NB4 (cell line): ENCODE measurements at regions not wholly inside any gene's neighbourhood (a gene's known extent, or its start where the extent isn't known, plus 50 kb on each side); places are given as distances from the start of the nearest gene placed in this dataset.

Experiments
- DNase-seq: peaks from one replicate; pipeline ENCODE4 v3.0.0; 2010; ENCODE audit warnings: low read depth
- H3K4me3 ChIP-seq: one replicate; pipeline ENCODE4 v1.5.1; 2011; ENCODE audit warnings: mild to moderate bottlenecking, low read depth, low read length, moderate library complexity
- MYC ChIP-seq: IDR thresholded peaks from 2 replicates; pipeline ENCODE4 v1.6.1; 2011; ENCODE audit warnings: low read depth, low read length
- POLR2A ChIP-seq: IDR thresholded peaks from 2 replicates; pipeline ENCODE4 v1.6.1; 2011; ENCODE audit warnings: mild to moderate bottlenecking; ENCODE audit not compliant: insufficient read length; ENCODE audit errors: extremely low read depth
- TF ChIP-seq, protein P1 (sequence below): IDR thresholded peaks from one replicate; pipeline ENCODE4 v1.5.1; 2012; ENCODE audit warnings: low read depth, low read length
- TF ChIP-seq, protein P2 (sequence below): IDR thresholded peaks from 2 replicates; pipeline ENCODE4 v1.6.1; 2011; ENCODE audit warnings: low read depth, low read length

DNA sequence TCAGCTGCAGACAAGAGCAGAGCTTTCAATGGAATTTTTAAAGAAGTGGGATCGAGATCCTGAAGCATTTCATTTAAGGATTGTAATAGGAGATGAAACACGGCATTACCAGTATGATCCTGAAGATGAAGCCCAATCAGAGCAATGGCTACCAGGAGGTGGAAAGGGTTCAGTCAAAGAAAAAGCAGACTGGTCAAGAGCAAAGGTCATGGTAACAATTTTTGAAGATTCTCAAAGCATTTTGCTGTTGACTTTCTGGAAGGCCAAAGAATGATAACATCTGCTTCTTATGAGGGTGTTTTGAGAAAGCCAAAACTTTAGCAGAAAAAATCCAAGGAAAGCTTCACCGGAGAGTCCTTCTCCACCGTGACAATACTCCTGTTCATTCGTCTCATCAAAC lies 204.3 kb upstream of the EEA1 start:
- H3K4me3 ChIP-seq, result no peak overlapping the region
- no peak for DNase-seq
- TF ChIP-seq MYC (no peak), POLR2A (no peak)
- TF ChIP-seq, protein P1, sequence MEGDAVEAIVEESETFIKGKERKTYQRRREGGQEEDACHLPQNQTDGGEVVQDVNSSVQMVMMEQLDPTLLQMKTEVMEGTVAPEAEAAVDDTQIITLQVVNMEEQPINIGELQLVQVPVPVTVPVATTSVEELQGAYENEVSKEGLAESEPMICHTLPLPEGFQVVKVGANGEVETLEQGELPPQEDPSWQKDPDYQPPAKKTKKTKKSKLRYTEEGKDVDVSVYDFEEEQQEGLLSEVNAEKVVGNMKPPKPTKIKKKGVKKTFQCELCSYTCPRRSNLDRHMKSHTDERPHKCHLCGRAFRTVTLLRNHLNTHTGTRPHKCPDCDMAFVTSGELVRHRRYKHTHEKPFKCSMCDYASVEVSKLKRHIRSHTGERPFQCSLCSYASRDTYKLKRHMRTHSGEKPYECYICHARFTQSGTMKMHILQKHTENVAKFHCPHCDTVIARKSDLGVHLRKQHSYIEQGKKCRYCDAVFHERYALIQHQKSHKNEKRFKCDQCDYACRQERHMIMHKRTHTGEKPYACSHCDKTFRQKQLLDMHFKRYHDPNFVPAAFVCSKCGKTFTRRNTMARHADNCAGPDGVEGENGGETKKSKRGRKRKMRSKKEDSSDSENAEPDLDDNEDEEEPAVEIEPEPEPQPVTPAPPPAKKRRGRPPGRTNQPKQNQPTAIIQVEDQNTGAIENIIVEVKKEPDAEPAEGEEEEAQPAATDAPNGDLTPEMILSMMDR, result no peak
- TF ChIP-seq, protein P2, sequence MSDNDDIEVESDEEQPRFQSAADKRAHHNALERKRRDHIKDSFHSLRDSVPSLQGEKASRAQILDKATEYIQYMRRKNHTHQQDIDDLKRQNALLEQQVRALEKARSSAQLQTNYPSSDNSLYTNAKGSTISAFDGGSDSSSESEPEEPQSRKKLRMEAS, result no peak

DNA sequence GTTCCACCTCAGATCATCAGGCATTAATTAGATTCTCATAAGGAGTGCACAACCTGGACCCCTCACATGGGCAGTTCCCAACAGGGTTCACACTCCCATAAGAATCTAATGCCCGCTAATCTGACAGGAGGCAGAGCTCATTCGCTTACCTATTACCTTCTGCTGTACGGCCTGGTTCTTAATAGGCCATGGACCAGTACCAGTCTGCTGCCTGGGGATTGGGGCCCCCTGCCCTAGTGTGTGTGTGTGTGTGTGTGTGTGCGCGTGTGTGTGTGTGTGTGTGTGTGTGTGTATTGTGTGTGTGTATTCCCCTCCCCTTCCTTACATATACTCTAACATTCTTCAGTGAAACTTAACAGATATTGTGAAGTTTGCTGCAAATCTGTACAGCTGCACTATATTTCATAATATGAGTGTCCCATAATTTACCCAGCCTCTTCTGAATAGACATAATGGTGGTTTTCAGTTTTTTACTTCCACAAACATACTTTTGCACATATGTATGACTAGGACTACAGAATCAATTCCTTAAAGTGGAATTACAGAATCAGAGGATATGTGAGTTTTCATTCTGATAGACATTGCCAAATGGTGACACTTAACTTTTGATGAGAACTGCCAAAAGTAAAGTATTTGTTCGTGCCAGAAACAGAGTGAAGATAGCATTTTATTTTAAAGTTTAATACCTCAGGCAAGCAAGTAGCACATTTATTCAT lies 205.2 kb upstream of the EEA1 start:
- no peak for DNase-seq
- TF ChIP-seq MYC (no peak), POLR2A (no peak)
- TF ChIP-seq, protein P2, result no peak
- TF ChIP-seq, protein P1, result no peak
- no peak overlapping the region for H3K4me3 ChIP-seq

DNA sequence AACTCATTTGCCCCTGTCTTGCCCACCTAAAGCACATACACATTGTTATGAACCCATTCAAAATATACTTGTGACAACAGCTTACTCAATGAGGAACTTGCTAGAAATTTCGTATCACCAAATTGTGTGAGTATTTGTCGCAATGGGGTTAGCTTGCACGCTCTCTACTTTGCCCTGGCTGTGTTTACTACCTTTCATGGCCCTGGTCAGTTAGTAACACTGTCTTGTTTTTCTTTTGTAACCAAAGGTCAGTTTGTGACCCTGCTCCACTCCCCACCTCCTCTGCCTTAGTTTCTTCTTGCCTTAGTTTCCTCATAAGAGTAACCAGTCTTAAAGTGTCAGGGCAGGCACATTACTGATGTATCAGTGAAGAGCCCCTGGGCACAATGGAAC lies 205.8 kb upstream of the EEA1 start:
- no peak overlapping the region for H3K4me3 ChIP-seq

DNA sequence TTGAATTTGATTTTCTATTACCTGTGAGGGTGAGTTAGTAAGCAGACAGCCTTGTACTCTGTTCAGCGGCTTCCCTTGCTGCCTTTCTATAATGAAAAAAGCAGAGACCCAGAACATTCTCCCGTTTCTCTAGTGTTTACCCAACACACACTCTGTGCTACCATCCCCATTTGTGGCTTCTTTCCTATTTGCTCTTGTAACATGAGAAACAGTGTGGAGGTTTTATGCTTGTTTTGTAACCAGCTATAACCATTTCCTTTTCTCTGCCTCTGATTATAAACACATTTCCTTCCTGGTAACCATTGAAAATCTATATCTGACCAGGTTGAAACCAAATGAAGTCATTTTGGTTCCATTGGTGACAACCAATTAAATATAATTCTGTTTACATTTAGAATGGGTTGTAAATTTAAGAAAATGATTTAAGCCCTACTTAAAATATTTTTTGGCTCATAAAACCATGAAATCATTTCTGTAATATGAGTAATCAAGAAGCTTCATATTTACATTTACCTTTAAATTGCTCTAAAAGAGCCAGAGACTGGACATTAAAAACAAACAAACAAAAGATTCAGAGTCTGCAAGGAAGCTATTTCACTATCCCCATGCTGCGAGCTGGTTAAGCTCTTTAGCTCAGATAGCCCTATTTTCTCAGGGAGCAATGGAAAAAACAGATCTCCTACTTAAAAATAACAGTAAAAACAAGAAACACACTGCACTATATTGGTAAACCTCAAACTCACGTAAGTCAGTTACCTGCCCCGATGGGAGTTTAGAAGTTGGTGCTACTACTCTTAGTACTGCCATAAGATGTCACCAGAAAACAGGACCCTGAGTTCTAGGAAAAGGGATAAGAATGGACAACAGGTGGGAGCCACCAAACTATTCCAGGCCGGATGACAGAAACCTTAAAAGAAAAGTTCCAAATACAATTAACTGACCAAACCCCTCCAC lies 206.5 kb upstream of the EEA1 start:
- H3K4me3 ChIP-seq, result no peak overlapping the region
- DNase-seq, result peak; percentile 74

More for the DNA sequence above, 205.8 kb upstream of the EEA1 start:
- peak; percentile 44 for DNase-seq
- TF ChIP-seq POLR2A (no peak), MYC (no peak)
- TF ChIP-seq, protein P1, result no peak
- TF ChIP-seq, protein P2, result no peak

DNA sequence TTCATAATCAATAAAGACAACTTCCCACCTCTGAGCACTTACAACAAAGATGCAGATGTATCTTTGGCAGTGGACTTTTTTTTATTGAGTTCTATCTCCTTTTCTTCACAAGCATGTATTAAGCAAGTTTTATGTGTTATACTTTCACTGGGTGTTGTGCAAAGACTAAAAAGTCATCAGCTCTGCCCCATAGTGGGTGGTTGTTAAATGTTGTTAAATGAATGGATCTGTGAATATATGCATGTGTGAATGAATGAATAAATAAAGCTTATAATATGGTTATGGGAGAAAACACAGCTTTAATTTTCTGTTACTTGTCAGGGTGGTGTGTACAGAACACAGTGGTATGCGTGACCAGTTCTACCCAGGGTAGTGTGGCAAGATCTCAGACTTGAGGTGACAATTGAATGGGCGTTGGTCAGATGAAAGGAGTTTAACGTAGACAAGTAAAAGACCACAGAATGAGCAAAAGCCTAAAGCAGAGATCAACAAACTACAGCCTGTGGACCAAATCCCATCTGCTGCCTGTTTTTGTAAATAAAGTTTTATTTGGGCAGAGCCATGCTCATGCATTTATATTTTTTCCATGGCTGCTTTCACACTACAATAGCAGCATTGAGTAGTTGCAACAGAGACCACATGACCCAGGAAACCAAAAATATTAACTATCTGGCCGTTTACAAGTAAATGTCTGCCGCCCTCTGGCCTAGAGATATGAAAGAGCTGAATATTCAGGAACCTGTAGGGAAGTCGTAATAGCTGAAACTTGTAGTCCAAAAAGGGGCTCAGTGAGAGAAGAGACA lies 207.4 kb upstream of the EEA1 start:
- H3K4me3 ChIP-seq, result no peak overlapping the region
- peak; percentile 84 for DNase-seq
- TF ChIP-seq, protein P1, result no peak
- no peak for TF ChIP-seq POLR2A
- TF ChIP-seq, protein P2, result peak; percentile 56; the same call in 1 of the 2 replicates
- peak; percentile 19; the same call in 1 of the 2 replicates for TF ChIP-seq MYC

More for the DNA sequence above, 206.5 kb upstream of the EEA1 start:
- TF ChIP-seq, protein P2, result 0 out of 2 replicates have a peak, but pooled peaks have one; percentile 34
- peak; percentile 44; the same call in 1 of the 2 replicates for TF ChIP-seq MYC
- TF ChIP-seq, protein P1, result no peak
